Activated naive CD4-positive, alpha-beta T cell treated with anti-CD3 and anti-CD28 coated beads, Interleukin-2, amount 10 ng/mL, durations not matched to agents 7 days and 5 days (primary cell): ENCODE measurements at regions not wholly inside any gene's neighbourhood (a gene's known extent, or its start where the extent isn't known, plus 50 kb on each side); places are given as distances from the start of the nearest gene placed in this dataset.

Experiments
- CTCF ChIA-PET: fragments of 350-600 bp; sonication (Branson Sonifier 250); formaldehyde crosslinking; loops from one replicate; lab custom pipeline; 2021; ENCODE audit warnings: antibody characterized with exemption; lab: Charles Lee
- DNase-seq: peaks from one replicate; pipeline ENCODE4 v3.0.0-alpha.2; 2020
- H3K27ac Mint-ChIP-seq: one replicate; pipeline ENCODE4 v1.8.0; 2021; ENCODE audit warnings: mild to moderate bottlenecking, moderate library complexity, mixed read lengths
- H3K27me3 Mint-ChIP-seq: one replicate; pipeline ENCODE4 v1.8.0; 2021; ENCODE audit warnings: mild to moderate bottlenecking, mixed read lengths
- H3K36me3 Mint-ChIP-seq: one replicate; pipeline ENCODE4 v1.8.0; 2021; ENCODE audit warnings: mixed read lengths
- H3K4me1 Mint-ChIP-seq: one replicate; pipeline ENCODE4 v1.8.0; 2021; ENCODE audit warnings: mixed read lengths
- H3K4me3 Mint-ChIP-seq: one replicate; pipeline ENCODE4 v1.8.0; 2021; ENCODE audit warnings: mild to moderate bottlenecking, moderate library complexity, mixed read lengths
- H3K9me3 Mint-ChIP-seq: one replicate; pipeline ENCODE4 v1.8.0; 2021; ENCODE audit warnings: mixed read lengths

DNA sequence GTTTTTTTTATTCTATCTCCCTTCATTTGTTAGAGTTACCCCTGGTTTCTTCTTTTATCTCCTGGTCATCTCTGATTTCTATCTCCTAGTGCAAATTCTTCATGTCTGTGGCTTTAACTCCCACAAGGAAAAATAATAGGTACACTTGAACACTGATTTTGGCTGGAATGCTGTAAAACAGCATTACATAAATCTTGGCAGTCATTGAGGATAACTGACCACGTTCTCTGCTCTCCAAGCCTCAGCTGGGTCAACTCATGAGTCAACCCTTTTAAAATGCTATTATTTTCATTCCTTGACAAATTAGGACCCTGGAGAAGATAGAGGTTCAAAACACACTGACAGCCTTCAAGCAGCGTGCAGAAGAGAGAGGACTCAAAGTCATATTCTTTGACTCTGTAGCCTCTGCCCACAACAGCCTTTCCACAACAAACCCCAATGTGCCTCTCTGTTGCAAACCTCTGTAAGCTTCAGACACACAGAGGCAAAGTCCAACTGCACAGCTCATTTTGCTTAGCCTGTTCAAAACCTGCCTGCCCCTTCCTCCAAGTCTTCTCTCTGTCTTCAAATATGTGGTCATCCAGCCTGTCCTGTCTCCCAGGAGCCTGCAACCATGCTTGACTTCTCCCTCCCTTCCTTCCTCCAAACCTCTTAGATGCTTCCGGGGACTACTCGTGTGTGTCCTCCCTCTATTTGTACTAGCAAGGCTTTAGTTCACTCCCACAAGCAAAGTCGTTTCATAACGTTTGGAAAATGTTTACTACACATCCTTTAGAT, 398.4 kb downstream of the MED10 start:
- CTCF ChIA-PET: no interaction called here

DNA sequence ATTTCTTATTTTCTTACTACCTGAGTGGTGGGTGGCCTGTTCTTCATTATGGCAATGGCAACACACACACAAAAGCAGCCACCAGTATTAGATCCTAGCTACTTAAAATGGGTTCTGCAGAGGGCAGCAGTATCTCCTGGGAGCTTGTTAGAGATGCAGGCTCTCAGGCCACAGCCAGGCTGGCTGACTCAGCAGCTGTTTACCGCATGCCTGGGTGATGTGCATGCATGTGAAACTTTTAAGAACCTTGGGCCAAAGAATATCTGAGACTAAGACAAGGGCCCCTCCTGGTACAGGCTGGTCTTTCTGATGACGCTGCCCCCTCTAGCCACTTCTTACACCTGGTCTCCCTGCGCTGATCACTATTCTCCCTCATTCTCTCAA, 399.0 kb downstream of the MED10 start:
- DNase-seq: no peak
- Mint-ChIP-seq H3K4me1 (no peaks in the 10 kb centered on the region), H3K36me3 (no peaks in the 10 kb centered on the region), H3K9me3 (no peaks in the 10 kb centered on the region), H3K4me3 (no peak overlapping the region), H3K27me3 (no peaks in the 10 kb centered on the region), H3K27ac (no peak overlapping the region)
- CTCF ChIA-PET: no interaction called here

More for the DNA sequence above, 398.4 kb downstream of the MED10 start:
- H3K27me3 Mint-ChIP-seq: no peaks in the 10 kb centered on the region
- no peak for DNase-seq
- no peak overlapping the region for H3K27ac Mint-ChIP-seq
- H3K36me3 Mint-ChIP-seq: no peaks in the 10 kb centered on the region
- no peaks in the 10 kb centered on the region for H3K9me3 Mint-ChIP-seq
- no peak overlapping the region for H3K4me3 Mint-ChIP-seq
- H3K4me1 Mint-ChIP-seq: no peaks in the 10 kb centered on the region

GRCh38 chr5:5978501-5979376, 399.6 kb downstream of the MED10 start:
- DNase-seq: no peak
- no peak overlapping the region for H3K4me3 Mint-ChIP-seq
- H3K36me3 Mint-ChIP-seq: no peaks in the 10 kb centered on the region
- no peaks in the 10 kb centered on the region for H3K27me3 Mint-ChIP-seq
- H3K4me1 Mint-ChIP-seq: no peaks in the 10 kb centered on the region
- no peaks in the 10 kb centered on the region for H3K9me3 Mint-ChIP-seq
- H3K27ac Mint-ChIP-seq: no peak overlapping the region
- CTCF ChIA-PET: no interaction called here

- DNase-seq: no peak
- CTCF ChIA-PET: no interaction called here
- Mint-ChIP-seq H3K4me3 (no peak overlapping the region), H3K4me1 (no peaks in the 10 kb centered on the region), H3K27ac (no peak overlapping the region), H3K27me3 (no peaks in the 10 kb centered on the region), H3K36me3 (no peaks in the 10 kb centered on the region), H3K9me3 (peaks cover 2% of the 10 kb centered on the region)
These were observed 407.1 kb downstream of the MED10 start for GRCh38 chr5:5971203-5971602.

DNA sequence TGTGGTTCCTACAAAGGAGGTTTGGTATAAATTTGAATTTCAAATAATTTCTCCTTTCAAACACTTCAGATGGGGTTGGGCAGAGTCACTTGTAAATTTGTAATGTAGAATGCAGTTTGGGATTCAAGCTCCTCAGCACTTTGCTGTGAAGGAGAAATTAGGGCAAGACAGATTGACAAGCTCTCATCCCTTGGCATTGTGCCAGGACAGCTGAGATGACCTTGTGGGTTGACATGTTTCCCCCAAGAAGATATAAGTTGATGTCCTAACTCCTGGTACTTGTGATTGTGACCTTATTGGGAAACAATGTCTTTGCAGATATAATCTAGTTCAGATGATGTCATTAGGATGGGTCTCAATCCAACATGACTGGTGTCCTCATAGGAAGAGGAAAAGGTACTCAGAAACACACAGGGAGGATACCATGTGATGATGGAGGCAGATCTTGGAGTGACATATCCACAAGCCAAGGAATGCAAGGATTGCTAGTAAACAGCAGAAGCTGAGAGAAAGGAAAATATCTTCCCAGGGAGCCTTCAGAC, 408.3 kb downstream of the MED10 start:
- Mint-ChIP-seq H3K4me3 (no peak overlapping the region), H3K27ac (no peak overlapping the region), H3K36me3 (no peaks in the 10 kb centered on the region), H3K9me3 (peaks cover 5% of the 10 kb centered on the region), H3K4me1 (no peaks in the 10 kb centered on the region), H3K27me3 (no peaks in the 10 kb centered on the region)
- DNase-seq: no peak
- CTCF ChIA-PET: no interaction called here

DNA sequence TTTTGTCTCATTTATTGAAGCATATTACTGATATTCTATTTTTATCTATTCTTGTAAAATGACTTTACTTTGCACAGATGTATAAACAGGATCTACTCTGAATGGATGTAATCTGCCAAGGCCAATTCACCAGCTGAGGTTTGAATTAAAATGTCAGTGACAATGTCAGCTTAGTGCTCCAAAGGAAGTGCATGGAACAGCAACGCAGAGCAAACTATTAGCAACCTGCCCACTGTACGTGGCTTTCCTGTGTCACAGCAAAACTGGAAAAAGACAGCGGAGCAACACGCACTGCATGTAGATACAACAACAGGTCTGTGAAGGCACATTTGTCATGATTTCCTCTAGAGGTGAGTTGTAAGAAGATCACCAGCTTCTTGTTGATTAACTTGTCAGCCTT, 409.4 kb downstream of the MED10 start:
- no peaks in the 10 kb centered on the region for H3K27me3 Mint-ChIP-seq
- no peaks in the 10 kb centered on the region for H3K36me3 Mint-ChIP-seq
- peaks cover 13% of the 10 kb centered on the region for H3K9me3 Mint-ChIP-seq
- no peak for DNase-seq
- H3K4me1 Mint-ChIP-seq: no peaks in the 10 kb centered on the region
- CTCF ChIA-PET: no interaction called here
- H3K27ac Mint-ChIP-seq: no peak overlapping the region
- no peak overlapping the region for H3K4me3 Mint-ChIP-seq

GRCh38 chr5:5967944-5968343, 410.4 kb downstream of the MED10 start:
- Mint-ChIP-seq H3K27ac (no peak overlapping the region), H3K9me3 (peaks cover 13% of the 10 kb centered on the region), H3K36me3 (no peaks in the 10 kb centered on the region), H3K4me1 (no peaks in the 10 kb centered on the region), H3K4me3 (no peak overlapping the region), H3K27me3 (no peaks in the 10 kb centered on the region)
- CTCF ChIA-PET: no interaction called here
- DNase-seq: no peak

- Mint-ChIP-seq H3K4me1 (no peaks in the 10 kb centered on the region), H3K27ac (no peak overlapping the region), H3K4me3 (no peak overlapping the region), H3K27me3 (no peaks in the 10 kb centered on the region), H3K9me3 (peaks cover 11% of the 10 kb centered on the region), H3K36me3 (no peaks in the 10 kb centered on the region)
- CTCF ChIA-PET: no interaction called here
- no peak for DNase-seq
These were observed 411.0 kb downstream of the MED10 start for GRCh38 chr5:5967373-5967772.

- no peak for DNase-seq
- no peak overlapping the region for H3K4me3 Mint-ChIP-seq
- CTCF ChIA-PET: interaction anchor here (0.6 kb wide), 1 partner anchor 1499 kb away, joined by 3 read pairs; no protein-coding TSS in a partner anchor
- no peaks in the 10 kb centered on the region for H3K36me3 Mint-ChIP-seq
- H3K9me3 Mint-ChIP-seq: peaks cover 11% of the 10 kb centered on the region
- H3K4me1 Mint-ChIP-seq: no peaks in the 10 kb centered on the region
- H3K27ac Mint-ChIP-seq: no peak overlapping the region
- H3K27me3 Mint-ChIP-seq: no peaks in the 10 kb centered on the region
These were observed 413.2 kb downstream of the MED10 start for GRCh38 chr5:5965132-5965531.

DNA sequence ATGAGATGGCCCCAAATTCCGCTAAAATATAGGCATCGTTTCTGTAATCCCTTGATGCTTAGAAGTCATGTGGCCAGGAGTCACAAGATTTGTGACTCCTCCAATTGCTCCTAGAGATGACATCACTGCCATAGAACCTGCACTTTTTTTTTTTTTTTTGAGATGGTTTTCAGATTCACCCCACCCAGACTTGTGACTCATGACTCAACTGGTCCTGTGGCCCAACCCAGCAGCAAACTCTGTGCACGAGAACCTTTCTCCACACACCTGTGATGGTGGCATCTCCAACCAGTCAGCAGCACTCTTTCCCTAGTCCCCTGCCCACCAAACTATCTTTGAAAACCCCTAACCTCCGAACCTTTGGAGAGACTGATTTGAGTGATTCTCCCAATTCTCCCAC, 414.0 kb downstream of the MED10 start:
- no peaks in the 10 kb centered on the region for H3K36me3 Mint-ChIP-seq
- no peak overlapping the region for H3K4me3 Mint-ChIP-seq
- CTCF ChIA-PET: no interaction called here
- no peak overlapping the region for H3K27ac Mint-ChIP-seq
- DNase-seq: no peak
- H3K9me3 Mint-ChIP-seq: peaks cover 11% of the 10 kb centered on the region
- H3K4me1 Mint-ChIP-seq: no peaks in the 10 kb centered on the region
- no peaks in the 10 kb centered on the region for H3K27me3 Mint-ChIP-seq

- CTCF ChIA-PET: no interaction called here
- Mint-ChIP-seq H3K36me3 (no peaks in the 10 kb centered on the region), H3K4me3 (no peak overlapping the region), H3K27me3 (no peaks in the 10 kb centered on the region), H3K4me1 (no peaks in the 10 kb centered on the region), H3K27ac (no peak overlapping the region), H3K9me3 (no peaks in the 10 kb centered on the region)
- no peak for DNase-seq
These were observed 420.6 kb downstream of the MED10 start for GRCh38 chr5:5957737-5958136.

DNA sequence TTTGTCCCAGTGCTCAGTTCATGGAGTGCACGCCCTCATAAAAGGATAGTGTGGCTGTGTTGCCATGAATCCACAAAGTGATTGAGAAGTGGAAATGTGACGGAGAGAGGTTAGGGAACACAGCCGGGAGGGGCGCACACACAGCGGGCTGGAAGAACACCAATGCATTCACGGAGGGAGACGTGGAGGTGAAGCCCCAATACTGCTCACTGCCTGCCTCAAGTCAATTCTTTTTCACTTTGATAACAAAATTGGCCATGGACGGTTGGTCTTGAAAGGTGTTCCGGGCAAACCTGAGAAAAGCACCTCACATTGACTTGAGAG, 424.1 kb downstream of the MED10 start:
- no peaks in the 10 kb centered on the region for H3K27me3 Mint-ChIP-seq
- no peaks in the 10 kb centered on the region for H3K36me3 Mint-ChIP-seq
- no peaks in the 10 kb centered on the region for H3K4me1 Mint-ChIP-seq
- DNase-seq: no peak
- CTCF ChIA-PET: no interaction called here
- no peak overlapping the region for H3K27ac Mint-ChIP-seq
- H3K4me3 Mint-ChIP-seq: no peak overlapping the region
- H3K9me3 Mint-ChIP-seq: no peaks in the 10 kb centered on the region

- no peaks in the 10 kb centered on the region for H3K9me3 Mint-ChIP-seq
- no peaks in the 10 kb centered on the region for H3K36me3 Mint-ChIP-seq
- H3K4me1 Mint-ChIP-seq: no peaks in the 10 kb centered on the region
- no peaks in the 10 kb centered on the region for H3K27me3 Mint-ChIP-seq
- CTCF ChIA-PET: no interaction called here
- H3K4me3 Mint-ChIP-seq: no peak overlapping the region
- DNase-seq: no peak
- H3K27ac Mint-ChIP-seq: no peak overlapping the region
These were observed 424.6 kb downstream of the MED10 start for GRCh38 chr5:5953584-5954274.

GRCh38 chr5:5951953-5952352, 426.4 kb downstream of the MED10 start:
- no peak overlapping the region for H3K4me3 Mint-ChIP-seq
- no peaks in the 10 kb centered on the region for H3K9me3 Mint-ChIP-seq
- H3K27me3 Mint-ChIP-seq: no peaks in the 10 kb centered on the region
- H3K36me3 Mint-ChIP-seq: no peaks in the 10 kb centered on the region
- no peak overlapping the region for H3K27ac Mint-ChIP-seq
- no peaks in the 10 kb centered on the region for H3K4me1 Mint-ChIP-seq
- no peak for DNase-seq
- CTCF ChIA-PET: no interaction called here
